CD4-positive, alpha-beta memory T cell (primary cell): ENCODE measurements at regions not wholly inside any gene's neighbourhood (a gene's known extent, or its start where the extent isn't known, plus 50 kb on each side); places are given as distances from the start of the nearest gene placed in this dataset.

Experiments used
- CTCF ChIA-PET: fragments of 350-600 bp; sonication (Branson Sonifier 250); formaldehyde crosslinking; loops from one replicate; lab custom pipeline; 2021; ENCODE audit warnings: inconsistent platforms; ENCODE audit not compliant: partially characterized antibody; lab: Charles Lee
- POLR2A ChIA-PET: fragments of 350-600 bp; sonication (Branson Sonifier 250); formaldehyde crosslinking; loops from one replicate; lab custom pipeline; 2021; ENCODE audit not compliant: partially characterized antibody; lab: Charles Lee
- DNase-seq, 5 donors: peaks; one replicate each; pipeline versions ENCODE4 v3.0.0 to v3.0.0-alpha.2; 2020 to 2022; ENCODE audit warnings: mixed read lengths in 1 of 5
- H3K27ac ChIP-seq: one replicate; pipeline ENCODE4 v1.7.0; 2013; ENCODE audit warnings: low read depth, low read length
- H3K27me3 ChIP-seq: 2 replicates; pipeline ENCODE4 v1.7.0; 2013; ENCODE audit warnings: mild to moderate bottlenecking, low read length, moderate library complexity; ENCODE audit not compliant: insufficient read depth
- H3K36me3 ChIP-seq: 2 replicates; pipeline ENCODE4 v1.7.0; 2013; ENCODE audit warnings: mild to moderate bottlenecking, low read length, moderate library complexity; ENCODE audit not compliant: insufficient read depth
- H3K4me1 ChIP-seq: 2 replicates; pipeline ENCODE4 v1.7.0; 2013; ENCODE audit warnings: mild to moderate bottlenecking, low read length, moderate library complexity; ENCODE audit not compliant: insufficient read depth
- H3K4me3 ChIP-seq, 2 donors: one replicate each; pipeline ENCODE4 v1.7.0; 2013; ENCODE audit warnings: low read length in 2 of 2, mild to moderate bottlenecking in 1 of 2
- H3K9me3 ChIP-seq, 2 donors: one replicate each; pipeline ENCODE4 v1.7.0; 2013; ENCODE audit warnings: low read length in 2 of 2, control low read depth in 1 of 2; ENCODE audit not compliant: control insufficient read depth in 1 of 2
- H3K27ac Mint-ChIP-seq, 7 donors: one replicate each; pipeline ENCODE4 v1.8.0; 2020 to 2021; ENCODE audit warnings: mixed read lengths in 7 of 7, mild to moderate bottlenecking in 6 of 7, inconsistent platforms in 3 of 7, moderate library complexity in 3 of 7
- H3K27me3 Mint-ChIP-seq, 2 donors: one replicate each; pipeline ENCODE4 v1.8.0; 2020 to 2021; ENCODE audit warnings: mixed read lengths in 2 of 2
- H3K36me3 Mint-ChIP-seq, 2 donors: one replicate each; pipeline ENCODE4 v1.8.0; 2020 to 2021; ENCODE audit warnings: mixed read lengths in 2 of 2, inconsistent platforms in 1 of 2, mild to moderate bottlenecking in 1 of 2
- H3K4me1 Mint-ChIP-seq, 4 donors: one replicate each; pipeline ENCODE4 v1.8.0; 2020 to 2021; ENCODE audit warnings: mixed read lengths in 4 of 4, mild to moderate bottlenecking in 1 of 4
- H3K4me3 Mint-ChIP-seq, 8 donors: one replicate each; pipeline ENCODE4 v1.8.0; 2020 to 2021; ENCODE audit warnings: mixed read lengths in 8 of 8, mild to moderate bottlenecking in 7 of 8, moderate library complexity in 6 of 8, inconsistent platforms in 3 of 8
- H3K9me3 Mint-ChIP-seq, 8 donors: one replicate each; pipeline ENCODE4 v1.8.0; 2020 to 2021; ENCODE audit warnings: mixed read lengths in 8 of 8, mild to moderate bottlenecking in 5 of 8, inconsistent platforms in 3 of 8, moderate library complexity in 1 of 8
- intact Hi-C: fragments of 100-400 bp; cut with micrococcal nuclease; formaldehyde crosslinking; loops from one replicate; pipeline ENCODE4 v1.15.1; 2023

DNA sequence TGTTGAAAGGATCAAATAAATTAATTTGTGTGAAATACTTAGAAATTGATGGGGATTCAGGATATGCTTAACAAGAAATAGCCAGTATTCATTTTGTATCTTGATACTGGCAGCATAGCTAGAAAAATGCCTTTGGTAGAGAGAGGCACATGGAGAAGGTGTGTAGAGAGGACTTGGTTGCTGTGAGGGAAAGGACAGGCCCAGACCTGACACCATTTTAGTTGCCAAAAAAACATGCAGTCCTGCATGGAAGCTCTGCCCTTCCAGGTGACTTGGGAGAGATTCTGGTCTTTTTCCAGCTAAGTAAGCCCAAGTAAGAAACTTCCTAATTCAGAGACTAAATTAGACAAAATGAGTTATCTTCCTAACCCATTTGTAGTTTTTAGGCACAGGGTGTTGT lies 335.0 kb downstream of the RFC3 start:
- DNase-seq: no peak
- no peaks in the 10 kb centered on the region for H3K4me1 ChIP-seq
- no peaks in the 10 kb centered on the region for H3K36me3 ChIP-seq
- ChIA-PET POLR2A (no interaction called here), CTCF (no interaction called here)
- H3K36me3 Mint-ChIP-seq: no peaks in the 10 kb centered on the region
- H3K4me1 Mint-ChIP-seq: peaks cover 0 to 9% (median 5%) of the 10 kb centered on the region in 4 donors
- H3K27me3 ChIP-seq: no peaks in the 10 kb centered on the region
- H3K4me3 ChIP-seq: no peak overlapping the region
- no peak overlapping the region for H3K27ac ChIP-seq
- H3K9me3 Mint-ChIP-seq: peaks cover 0 to 4% (median under 1%) of the 10 kb centered on the region in 8 donors
- peaks cover 2 to 4% of the 10 kb centered on the region in 2 donors for H3K27me3 Mint-ChIP-seq
- H3K4me3 Mint-ChIP-seq: no peak overlapping the region
- intact Hi-C loops: no loop called here
- no peaks in the 10 kb centered on the region for H3K9me3 ChIP-seq
- H3K27ac Mint-ChIP-seq: no peak overlapping the region

DNA sequence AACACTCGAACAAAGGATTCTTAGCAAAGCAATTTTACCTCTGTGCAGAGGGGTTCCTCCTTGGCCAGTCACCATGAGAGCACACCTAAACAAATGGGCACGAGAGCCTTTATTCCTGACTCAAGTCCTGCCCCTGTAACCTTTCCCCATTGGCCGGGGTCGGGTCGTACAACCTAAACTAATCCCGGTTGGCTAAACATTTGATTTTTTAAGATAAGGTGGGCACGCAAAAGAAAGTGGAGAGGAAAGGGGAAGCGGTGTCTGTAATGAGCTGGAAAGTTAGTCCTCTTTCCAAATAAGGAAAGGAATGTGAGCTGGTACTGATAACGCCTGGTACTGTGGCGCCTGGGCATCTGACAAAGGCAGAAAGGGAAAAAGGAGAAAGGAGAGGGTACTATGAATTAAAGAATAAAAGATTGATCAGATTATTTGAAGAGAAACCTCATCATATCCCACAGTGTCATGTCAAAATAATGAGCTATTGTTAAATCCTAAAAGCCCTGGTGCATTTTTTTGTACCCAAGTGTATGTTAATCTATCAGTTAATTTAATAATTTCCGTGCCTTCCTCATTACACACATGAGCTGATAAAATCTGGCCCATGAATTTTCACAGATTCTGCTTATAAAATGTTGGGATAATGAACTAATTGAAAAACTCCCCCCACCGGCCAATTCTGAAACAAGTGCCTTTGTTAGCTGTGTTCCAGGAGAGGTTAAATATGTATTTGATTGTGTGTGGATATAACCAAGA lies 335.7 kb downstream of the RFC3 start:
- Mint-ChIP-seq H3K27me3 (peaks cover 4 to 6% of the 10 kb centered on the region in 2 donors), H3K4me3 (no peak overlapping the region), H3K4me1 (peaks cover 0 to 9% (median 5%) of the 10 kb centered on the region in 4 donors), H3K9me3 (peaks cover 0 to 4% (median under 1%) of the 10 kb centered on the region in 8 donors), H3K27ac (no peak overlapping the region), H3K36me3 (no peaks in the 10 kb centered on the region)
- Histone ChIP-seq H3K4me1 (no peaks in the 10 kb centered on the region), H3K27ac (no peak overlapping the region), H3K36me3 (no peaks in the 10 kb centered on the region), H3K9me3 (no peaks in the 10 kb centered on the region), H3K4me3 (no peak overlapping the region), H3K27me3 (no peaks in the 10 kb centered on the region)
- CTCF ChIA-PET: no interaction called here
- intact Hi-C loops: no loop called here
- no peak for DNase-seq
- POLR2A ChIA-PET: no interaction called here

DNA sequence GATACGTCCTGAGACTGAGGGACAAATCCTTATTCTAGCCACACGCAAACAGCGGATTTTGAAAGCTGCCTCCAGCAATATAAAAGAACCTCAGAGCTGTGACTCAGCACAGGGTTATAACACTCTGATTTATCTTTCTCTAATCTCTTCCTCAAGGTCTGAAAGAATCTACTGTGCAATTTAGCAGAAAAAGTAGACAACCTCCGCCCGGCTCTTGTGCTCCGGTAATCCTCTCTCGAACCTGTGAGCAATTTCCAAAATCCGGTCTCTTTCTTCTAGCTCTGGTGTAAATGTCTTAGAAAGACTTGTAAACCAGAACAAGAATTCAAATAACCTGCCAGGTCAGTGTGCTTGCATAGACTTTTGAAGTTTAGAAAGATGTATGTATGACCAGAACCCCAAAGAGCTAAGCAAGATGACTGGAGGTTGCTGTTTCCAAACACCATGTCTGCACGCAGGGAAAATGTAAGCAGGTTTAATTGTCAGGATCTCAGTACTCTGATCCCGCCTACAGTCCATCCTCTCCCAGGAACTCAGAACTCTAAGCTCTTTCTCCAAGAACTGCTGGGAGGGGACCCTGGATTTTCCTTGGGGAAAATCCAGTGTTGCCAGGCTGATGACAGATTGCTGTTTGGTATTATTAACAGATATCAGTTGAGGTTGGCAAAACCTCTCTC lies 338.1 kb downstream of the RFC3 start:
- ChIA-PET CTCF (no interaction called here), POLR2A (no interaction called here)
- intact Hi-C loops: no loop called here
- DNase-seq: no peak
- Histone ChIP-seq H3K4me1 (no peaks in the 10 kb centered on the region), H3K4me3 (no peak overlapping the region), H3K9me3 (no peaks in the 10 kb centered on the region), H3K27me3 (no peaks in the 10 kb centered on the region), H3K36me3 (no peaks in the 10 kb centered on the region), H3K27ac (no peak overlapping the region)
- H3K27ac Mint-ChIP-seq: no peak overlapping the region
- no peaks in the 10 kb centered on the region for H3K36me3 Mint-ChIP-seq
- H3K9me3 Mint-ChIP-seq: peaks cover 0 to 7% (median 2%) of the 10 kb centered on the region in 8 donors
- peaks cover 8 to 10% of the 10 kb centered on the region in 2 donors for H3K27me3 Mint-ChIP-seq
- peaks cover 0 to 9% (median 5%) of the 10 kb centered on the region in 4 donors for H3K4me1 Mint-ChIP-seq
- peak overlapping the region in 1 of 8 donors; percentile 61 for H3K4me3 Mint-ChIP-seq

GRCh38 chr13:34156841-34157365 lies 339.0 kb downstream of the RFC3 start:
- Mint-ChIP-seq H3K36me3 (no peaks in the 10 kb centered on the region), H3K9me3 (peaks cover 0 to 7% (median 2%) of the 10 kb centered on the region in 8 donors), H3K27ac (no peak overlapping the region), H3K4me3 (peak overlapping the region in 3 of 8 donors; percentile 52 to 61 (median 60)), H3K27me3 (peaks cover 8 to 10% of the 10 kb centered on the region in 2 donors), H3K4me1 (peaks cover 0 to 9% (median 5%) of the 10 kb centered on the region in 4 donors)
- Histone ChIP-seq H3K4me1 (no peaks in the 10 kb centered on the region), H3K27me3 (no peaks in the 10 kb centered on the region), H3K27ac (no peak overlapping the region), H3K36me3 (no peaks in the 10 kb centered on the region), H3K9me3 (no peaks in the 10 kb centered on the region), H3K4me3 (no peak overlapping the region)
- DNase-seq: no peak
- POLR2A ChIA-PET: no interaction called here
- intact Hi-C loops: no loop called here
- CTCF ChIA-PET: no interaction called here

- H3K27ac ChIP-seq: no peak overlapping the region
- Mint-ChIP-seq H3K4me3 (no peak overlapping the region), H3K27ac (no peak overlapping the region), H3K9me3 (peaks cover 0 to 7% (median 1%) of the 10 kb centered on the region in 8 donors), H3K27me3 (peaks cover 6 to 10% of the 10 kb centered on the region in 2 donors), H3K36me3 (no peaks in the 10 kb centered on the region), H3K4me1 (peaks cover 0 to 9% (median 5%) of the 10 kb centered on the region in 4 donors)
- H3K9me3 ChIP-seq: no peaks in the 10 kb centered on the region
- no peak overlapping the region for H3K4me3 ChIP-seq
- no peak for DNase-seq
- ChIA-PET POLR2A (no interaction called here), CTCF (no interaction called here)
- H3K4me1 ChIP-seq: no peaks in the 10 kb centered on the region
- no peaks in the 10 kb centered on the region for H3K27me3 ChIP-seq
- intact Hi-C loops: no loop called here
- H3K36me3 ChIP-seq: no peaks in the 10 kb centered on the region
Measured at GRCh38 chr13:34159946-34160345, 342.0 kb downstream of the RFC3 start.

DNA sequence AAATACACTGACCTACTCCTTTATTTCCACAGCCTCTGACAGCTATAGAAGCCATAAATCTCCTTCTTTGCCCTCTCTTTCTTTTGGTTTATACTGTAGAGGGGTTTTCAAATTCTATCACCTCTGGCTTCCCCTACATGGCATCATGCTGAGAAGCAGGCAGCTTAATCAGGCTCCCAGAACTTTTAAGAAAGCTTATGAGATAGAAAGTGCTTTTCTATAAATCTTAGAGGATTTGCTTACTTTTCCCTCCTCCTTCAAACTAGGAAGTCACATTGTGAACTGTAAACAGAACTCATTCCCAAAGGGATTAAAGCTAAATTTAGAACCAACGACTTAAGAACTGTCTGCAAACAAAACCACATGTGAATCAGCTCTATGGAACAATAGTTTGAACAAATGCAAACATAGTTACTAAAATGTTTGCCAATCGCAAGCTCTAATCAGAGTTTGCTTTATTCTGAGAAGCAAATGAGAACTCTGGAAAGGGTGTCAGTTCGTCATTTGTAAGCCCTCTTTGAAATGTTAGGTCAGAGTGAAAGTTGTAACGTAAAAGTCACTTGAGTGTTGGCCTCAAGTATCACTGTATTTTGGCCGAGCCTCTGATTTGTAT lies 344.1 kb downstream of the RFC3 start:
- no peak overlapping the region for H3K4me3 ChIP-seq
- H3K27ac ChIP-seq: no peak overlapping the region
- no peaks in the 10 kb centered on the region for H3K4me1 ChIP-seq
- H3K9me3 Mint-ChIP-seq: peaks cover 0 to 4% (median 1%) of the 10 kb centered on the region in 8 donors
- H3K9me3 ChIP-seq: no peaks in the 10 kb centered on the region
- H3K4me1 Mint-ChIP-seq: peaks cover 0 to 3% (median under 1%) of the 10 kb centered on the region in 4 donors
- intact Hi-C loops: no loop called here
- no peak overlapping the region for H3K4me3 Mint-ChIP-seq
- H3K36me3 ChIP-seq: no peaks in the 10 kb centered on the region
- CTCF ChIA-PET: no interaction called here
- POLR2A ChIA-PET: no interaction called here
- H3K27me3 Mint-ChIP-seq: peaks cover 5 to 8% of the 10 kb centered on the region in 2 donors
- no peak for DNase-seq
- no peaks in the 10 kb centered on the region for H3K27me3 ChIP-seq
- H3K36me3 Mint-ChIP-seq: no peaks in the 10 kb centered on the region
- H3K27ac Mint-ChIP-seq: no peak overlapping the region

DNA sequence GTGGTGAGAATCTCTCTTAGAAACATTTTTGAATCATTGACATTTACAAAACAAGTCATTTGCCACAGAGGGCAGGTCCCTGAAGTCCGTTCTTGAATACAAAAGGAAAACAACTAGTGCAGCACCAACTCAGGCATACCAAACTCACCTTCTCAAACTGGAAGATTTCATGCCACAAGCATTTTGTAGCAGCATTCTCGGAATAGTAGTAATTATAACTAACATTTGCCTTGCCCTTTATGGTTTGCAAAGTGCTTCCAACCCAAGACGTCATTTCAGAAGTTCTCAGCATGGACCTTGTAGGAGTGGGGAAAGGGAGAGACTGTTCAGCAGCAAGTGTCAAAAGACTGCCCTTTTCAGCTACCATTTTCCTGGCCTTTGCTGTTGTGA lies 344.6 kb downstream of the RFC3 start:
- no peak overlapping the region for H3K27ac ChIP-seq
- H3K4me1 ChIP-seq: no peaks in the 10 kb centered on the region
- Mint-ChIP-seq H3K4me1 (no peaks in the 10 kb centered on the region), H3K27me3 (peaks cover 5 to 6% of the 10 kb centered on the region in 2 donors), H3K36me3 (no peaks in the 10 kb centered on the region), H3K27ac (no peak overlapping the region), H3K4me3 (no peak overlapping the region), H3K9me3 (peaks cover 0 to 3% (median 0%) of the 10 kb centered on the region in 8 donors)
- no peaks in the 10 kb centered on the region for H3K9me3 ChIP-seq
- ChIA-PET POLR2A (no interaction called here), CTCF (no interaction called here)
- intact Hi-C loops: no loop called here
- no peaks in the 10 kb centered on the region for H3K36me3 ChIP-seq
- no peak overlapping the region for H3K4me3 ChIP-seq
- H3K27me3 ChIP-seq: no peaks in the 10 kb centered on the region
- DNase-seq: no peak
